Common myeloid progenitor, CD34-positive (primary cell): ENCODE measurements at regions not wholly inside any gene's neighbourhood (a gene's known extent, or its start where the extent isn't known, plus 50 kb on each side); places are given as distances from the start of the nearest gene placed in this dataset.

Source experiments
- CTCF ChIA-PET: fragments of 350-600 bp; sonication (Branson Sonifier 250); formaldehyde crosslinking; loops from one replicate; lab custom pipeline; 2021; ENCODE audit warnings: antibody characterized with exemption; lab: Charles Lee
- POLR2A ChIA-PET: fragments of 350-600 bp; sonication (Branson Sonifier 250); formaldehyde crosslinking; loops from one replicate; lab custom pipeline; 2021; ENCODE audit warnings: antibody characterized with exemption; lab: Charles Lee
- DNase-seq, 3 donors: peaks; one replicate each; pipeline versions ENCODE4 v3.0.0 to v3.0.0-alpha.2; 2013
- H3K27ac ChIP-seq, 2 experiments: 1 replicate in 1 of 2; 2 replicates in 1 of 2; pipeline ENCODE4 v1.7.0; 2013; ENCODE audit warnings: inconsistent platforms in 2 of 2, low read length in 2 of 2, mild to moderate bottlenecking in 2 of 2, low read depth in 1 of 2, moderate library complexity in 1 of 2; ENCODE audit not compliant: severe bottlenecking in 2 of 2, insufficient read depth in 1 of 2, poor library complexity in 1 of 2
- H3K27me3 ChIP-seq, 5 experiments: replicated peaks in 2 of 5; 1 replicate in 3 of 5; 2 replicates in 2 of 5; pipeline versions ENCODE4 v1.6.1 to v1.7.0; 2013; ENCODE audit warnings: low read length in 4 of 5, mild to moderate bottlenecking in 2 of 5, moderate library complexity in 2 of 5, inconsistent platforms in 1 of 5; ENCODE audit not compliant: insufficient read depth in 5 of 5, control insufficient read depth in 4 of 5
- H3K36me3 ChIP-seq, 4 experiments: 1 replicate in 2 of 4; 2 replicates in 2 of 4; pipeline versions ENCODE4 v1.6.1 to v1.7.0; 2013; ENCODE audit warnings: low read length in 3 of 4, control low read depth in 1 of 4, mild to moderate bottlenecking in 1 of 4; ENCODE audit not compliant: control insufficient read depth in 4 of 4, insufficient read depth in 4 of 4
- H3K4me1 ChIP-seq, 4 experiments: 1 replicate in 3 of 4; 2 replicates in 1 of 4; pipeline versions ENCODE4 v1.6.1 to v1.7.1; 2013; ENCODE audit warnings: low read length in 3 of 4, mild to moderate bottlenecking in 3 of 4, control low read depth in 1 of 4, inconsistent platforms in 1 of 4, moderate library complexity in 1 of 4; ENCODE audit not compliant: control insufficient read depth in 4 of 4, insufficient read depth in 4 of 4; ENCODE audit errors: control extremely low read depth in 1 of 4
- H3K4me3 ChIP-seq, 7 experiments: 1 replicate in 4 of 7; 2 replicates in 3 of 7; pipeline versions ENCODE4 v1.5.1 to v1.7.0; 2013; ENCODE audit warnings: mild to moderate bottlenecking in 7 of 7, low read length in 6 of 7, moderate library complexity in 6 of 7, inconsistent platforms in 2 of 7, low read depth in 2 of 7, control low read depth in 1 of 7; ENCODE audit not compliant: insufficient read depth in 4 of 7, control insufficient read depth in 1 of 7; ENCODE audit errors: extremely low read depth in 1 of 7
- H3K9me3 ChIP-seq, 5 experiments: 1 replicate in 4 of 5; 2 replicates in 1 of 5; pipeline versions ENCODE4 v1.6.1 to v1.7.1; 2013; ENCODE audit warnings: low read length in 4 of 5, mild to moderate bottlenecking in 2 of 5, inconsistent platforms in 1 of 5, low read depth in 1 of 5, moderate library complexity in 1 of 5; ENCODE audit not compliant: control insufficient read depth in 4 of 5, insufficient read depth in 2 of 5; ENCODE audit errors: control extremely low read depth in 1 of 5
- WGBS: methylation state at CpG from one replicate; pipeline ENCODE4 v1.1.5; 2013; ENCODE audit not compliant: insufficient coverage; 5-methylcytosine and 5-hydroxymethylcytosine counted together

DNA sequence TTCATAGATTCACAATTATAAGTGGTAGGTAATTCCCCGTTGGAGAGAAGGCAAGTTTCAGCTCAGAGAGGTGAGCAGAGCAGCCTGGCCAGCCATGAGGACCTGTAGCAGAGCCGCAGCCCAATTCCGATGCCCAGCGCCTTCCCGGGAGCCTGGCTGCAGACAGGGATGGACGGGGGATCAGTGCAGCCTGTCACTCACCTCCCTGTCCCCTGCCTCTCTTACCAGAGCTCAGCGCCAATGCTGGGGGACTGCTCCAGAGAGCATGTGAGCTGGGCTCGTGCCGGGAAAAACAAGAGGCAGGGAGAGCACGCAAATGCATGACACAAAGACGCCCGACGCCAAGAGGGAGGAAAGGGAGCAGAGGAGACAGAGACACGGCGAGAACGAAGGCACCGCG is 231.9 kb downstream of the BCL11B start:
- Histone ChIP-seq H3K27ac (no peak overlapping the region), H3K9me3 (peaks cover 0 to 3% (median 0%) of the 10 kb centered on the region in 5 experiments), H3K27me3 (peaks cover 0 to 6% (median 1%) of the 10 kb centered on the region in 5 experiments), H3K36me3 (no peaks in the 10 kb centered on the region), H3K4me1 (peaks cover 0 to 16% (median 8%) of the 10 kb centered on the region in 4 experiments), H3K4me3 (no peak overlapping the region)
- CTCF ChIA-PET = no interaction called here
- no peak for DNase-seq
- POLR2A ChIA-PET = no interaction called here
- WGBS = 95% methylated on average over 13 of the region's 18 CpGs

DNA sequence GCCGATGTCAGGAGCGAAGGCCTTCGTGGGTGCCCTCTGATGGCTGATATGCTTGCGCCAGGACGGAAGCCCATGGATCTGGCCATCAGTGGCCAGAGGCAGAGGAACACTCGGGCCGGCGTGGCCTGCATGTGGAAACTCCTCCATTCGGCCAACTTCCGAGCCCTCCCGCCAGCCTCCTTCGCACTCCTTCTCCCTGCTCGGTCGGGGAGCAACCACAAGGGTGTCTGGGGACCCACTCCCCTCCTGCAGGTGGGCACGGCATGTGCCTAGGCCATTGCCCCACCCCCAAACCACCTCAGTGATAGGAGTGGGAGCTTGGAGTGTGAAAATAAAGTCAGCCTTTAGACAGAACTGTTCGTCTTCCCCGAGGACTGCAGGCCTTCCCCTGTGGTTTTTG is 231.3 kb downstream of the BCL11B start:
- peaks cover 0 to 5% (median 1%) of the 10 kb centered on the region in 5 experiments for H3K27me3 ChIP-seq
- CTCF ChIA-PET = no interaction called here
- no peak for DNase-seq
- POLR2A ChIA-PET = no interaction called here
- no peaks in the 10 kb centered on the region for H3K36me3 ChIP-seq
- H3K9me3 ChIP-seq = peaks cover 0 to 5% (median 0%) of the 10 kb centered on the region in 5 experiments
- H3K27ac ChIP-seq = no peak overlapping the region
- H3K4me3 ChIP-seq = no peak overlapping the region
- peaks cover 0 to 14% (median 8%) of the 10 kb centered on the region in 4 experiments for H3K4me1 ChIP-seq
- 98% methylated on average over 10 of the region's 17 CpGs for WGBS

DNA sequence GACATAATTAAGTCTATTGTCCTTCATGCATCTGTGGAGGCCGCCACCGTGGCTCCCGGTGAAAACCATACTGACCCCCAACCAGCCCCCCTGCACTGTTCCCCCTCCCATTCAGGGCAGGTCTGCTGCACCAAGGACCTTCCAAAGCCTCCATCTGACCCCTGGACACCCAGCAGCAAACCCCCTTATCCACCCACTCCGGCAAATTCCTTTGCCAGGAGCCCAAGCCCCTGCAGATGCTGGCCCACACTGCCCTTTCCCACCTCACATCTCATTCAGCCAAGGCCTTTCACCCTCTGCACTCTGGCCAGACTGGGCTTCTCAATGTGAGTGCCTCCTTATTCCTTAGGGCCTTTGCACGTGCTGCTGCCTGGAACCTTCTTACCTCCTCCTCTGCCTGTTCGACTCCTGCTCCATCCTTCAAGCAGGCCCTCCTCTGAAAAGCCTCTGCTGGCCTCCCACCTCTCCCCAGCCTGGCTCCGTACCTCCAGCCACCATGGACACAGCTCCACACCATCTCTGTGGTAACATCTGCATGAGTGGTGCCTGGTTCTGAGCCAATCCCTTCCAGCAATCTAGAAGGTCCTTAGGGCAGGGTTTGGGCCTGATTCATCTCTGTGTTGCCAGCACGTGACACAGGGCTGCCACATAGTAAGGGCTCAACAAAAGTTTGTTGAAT is 230.7 kb downstream of the BCL11B start:
- H3K36me3 ChIP-seq = no peaks in the 10 kb centered on the region

DNA sequence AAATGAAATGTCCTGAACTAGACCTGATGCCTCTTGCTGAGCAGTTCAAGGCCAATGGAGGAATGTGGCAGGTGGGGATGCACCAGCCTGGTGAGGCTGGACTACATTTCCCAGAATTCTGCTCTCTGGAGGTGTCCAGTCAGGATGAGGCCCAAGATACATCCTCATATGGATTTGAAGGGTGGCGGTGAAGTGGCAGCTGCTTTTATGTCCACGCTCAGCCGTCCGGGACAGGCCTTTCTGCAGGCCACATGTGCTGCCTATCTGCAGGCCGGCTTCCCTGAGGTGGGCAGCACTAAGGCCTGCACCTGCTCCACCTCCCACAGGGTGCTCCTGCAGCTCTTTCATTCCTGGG is 230.2 kb downstream of the BCL11B start:
- Histone ChIP-seq H3K9me3 (peaks cover 0 to 5% (median 0%) of the 10 kb centered on the region in 5 experiments), H3K4me3 (no peak overlapping the region), H3K4me1 (peaks cover 0 to 5% (median 2%) of the 10 kb centered on the region in 4 experiments), H3K27ac (no peak overlapping the region), H3K27me3 (peaks cover 0 to 1% (median 0%) of the 10 kb centered on the region in 5 experiments), H3K36me3 (no peaks in the 10 kb centered on the region)
- ChIA-PET POLR2A (no interaction called here), CTCF (no interaction called here)
- WGBS = 97% methylated on average over 5 of the region's 5 CpGs
- DNase-seq = no peak

More for the DNA sequence above, 230.7 kb downstream of the BCL11B start:
- 78% methylated on average over 7 of the region's 8 CpGs for WGBS
- no peak for DNase-seq
- Histone ChIP-seq H3K27me3 (peaks cover 0 to 2% (median 0%) of the 10 kb centered on the region in 5 experiments), H3K4me3 (no peak overlapping the region), H3K9me3 (peaks cover 0 to 5% (median 0%) of the 10 kb centered on the region in 5 experiments), H3K27ac (no peak overlapping the region), H3K4me1 (peaks cover 0 to 10% (median 7%) of the 10 kb centered on the region in 4 experiments)
- ChIA-PET POLR2A (no interaction called here), CTCF (no interaction called here)

DNA sequence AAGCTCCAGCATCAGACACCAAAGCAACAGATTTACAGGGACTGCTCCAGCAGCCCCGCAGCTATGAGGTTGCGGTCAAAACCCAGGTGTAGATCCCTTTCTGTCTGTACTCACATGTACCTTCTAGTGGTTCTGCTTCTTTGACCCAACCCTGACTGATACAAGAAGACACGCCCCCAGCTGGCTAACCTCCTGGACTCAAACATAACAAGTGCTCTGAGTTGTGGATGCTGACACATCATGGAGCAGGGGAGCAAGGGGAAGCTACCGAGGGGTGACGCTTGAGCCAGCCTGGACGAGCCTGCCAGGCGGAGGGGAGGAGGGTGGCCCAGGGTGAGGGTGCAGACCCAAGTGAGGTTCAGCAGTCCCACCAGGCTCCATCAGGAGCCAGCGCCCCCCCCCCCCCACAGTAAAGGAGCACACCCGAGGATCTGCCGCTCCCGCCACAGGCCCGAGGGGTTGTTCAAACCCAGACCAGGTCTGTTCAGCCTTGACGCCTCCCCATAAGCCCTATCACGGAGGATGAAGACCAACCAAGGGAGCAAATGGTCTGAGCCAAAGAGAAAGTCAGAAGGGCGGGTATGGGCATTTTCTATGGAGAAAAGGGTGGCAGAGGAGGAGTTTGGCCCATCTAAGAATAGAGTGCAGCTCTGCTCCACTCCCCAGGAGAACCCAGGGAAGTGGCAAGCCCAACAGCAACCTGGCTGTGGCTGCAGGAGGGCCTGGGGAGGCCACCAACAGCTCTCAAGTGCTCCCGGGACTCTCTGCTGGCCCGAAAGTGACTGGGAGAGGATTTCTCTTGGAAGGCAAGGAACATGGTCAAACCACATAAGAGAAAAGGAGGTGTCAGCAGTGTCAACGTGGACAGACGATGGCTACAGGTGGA is 229.4 kb downstream of the BCL11B start:
- Histone ChIP-seq H3K27ac (no peak overlapping the region), H3K4me3 (no peak overlapping the region), H3K36me3 (no peaks in the 10 kb centered on the region), H3K27me3 (peaks cover 0 to 1% (median 0%) of the 10 kb centered on the region in 5 experiments), H3K9me3 (peaks cover 0 to 5% (median 0%) of the 10 kb centered on the region in 5 experiments), H3K4me1 (no peaks in the 10 kb centered on the region)
- 90% methylated on average over 15 of the region's 19 CpGs for WGBS
- ChIA-PET POLR2A (no interaction called here), CTCF (interaction anchor here (0.8 kb wide), 1 partner anchor 11 kb away, joined by 3 read pairs; no protein-coding TSS in a partner anchor)
- DNase-seq = no peak

DNA sequence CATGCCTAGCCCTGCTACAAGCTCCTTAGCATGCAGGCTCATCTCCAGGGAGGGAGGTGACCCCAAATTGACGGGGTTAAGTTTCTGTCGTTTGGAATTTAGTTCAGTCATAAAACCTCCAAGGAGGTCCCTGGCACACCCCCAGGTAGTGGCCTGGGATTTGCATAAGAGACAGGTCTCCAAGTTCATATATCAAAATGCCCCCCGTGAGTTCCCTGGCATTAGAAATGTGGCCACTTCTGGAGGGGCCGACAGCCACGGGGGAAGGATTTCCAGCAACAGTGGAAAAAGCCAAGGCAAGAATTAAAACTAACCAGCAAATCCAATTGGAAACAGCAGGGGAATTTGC is 228.8 kb downstream of the BCL11B start:
- CTCF ChIA-PET = interaction anchor here (0.8 kb wide), 1 partner anchor 10 kb away, joined by 3 read pairs; no protein-coding TSS in a partner anchor

More for the DNA sequence above, 228.8 kb downstream of the BCL11B start:
- Histone ChIP-seq H3K27me3 (peaks cover 0 to 1% (median 0%) of the 10 kb centered on the region in 5 experiments), H3K9me3 (peaks cover 0 to 5% (median 0%) of the 10 kb centered on the region in 5 experiments), H3K27ac (no peak overlapping the region), H3K4me3 (no peak overlapping the region), H3K36me3 (no peaks in the 10 kb centered on the region), H3K4me1 (no peaks in the 10 kb centered on the region)
- DNase-seq = no peak
- WGBS = 94% methylated on average over 5 of the region's 5 CpGs
- POLR2A ChIA-PET = no interaction called here
